IMR-90 (cell line): ENCODE measurements at regions not wholly inside any gene's neighbourhood (a gene's known extent, or its start where the extent isn't known, plus 50 kb on each side); places are given as distances from the start of the nearest gene placed in this dataset.

ENCODE experiments used
- ATAC-seq: fragments of 200-7000 bp; cut with Tn5 transposase; 2 replicates; pipeline ENCODE4 v1.9.1; 2020; ENCODE audit warnings: low read depth, mild to moderate bottlenecking, moderate library complexity
- BruUV-seq: library from RNA; stranded (reverse); fragments of 400-500 nt; replicated peaks from 2 replicates; lab custom pipeline; 2021; lab: Mats Ljungman, UMichigan
- CTCF ChIA-PET: fragments of 300-600 bp; formaldehyde crosslinking; extraction: SDS; loops from one replicate; lab custom pipeline; 2021; ENCODE audit warnings: antibody characterized with exemption; lab: Yijun Ruan, JAX
- POLR2A ChIA-PET: fragments of 300-600 bp; sonication (Branson Sonifier 250); formaldehyde crosslinking; loops from one replicate; lab custom pipeline; 2022; ENCODE audit warnings: antibody characterized with exemption; ENCODE audit not compliant: unreplicated experiment; lab: Charles Lee
- DNase-seq: peaks from one replicate; pipeline ENCODE4 v3.0.0; 2013
- H2AFZ ChIP-seq: replicated peaks from 2 replicates; pipeline ENCODE3; 2013; ENCODE audit warnings: low read length, mild to moderate bottlenecking; ENCODE audit not compliant: poor library complexity
- H2AK5ac ChIP-seq: 2 replicates; pipeline ENCODE4 v1.6.1; 2013; ENCODE audit warnings: low read depth, low read length, inconsistent platforms
- H2AK9ac ChIP-seq: replicated peaks from 2 replicates; pipeline ENCODE3; 2013; ENCODE audit warnings: mild to moderate bottlenecking, low read depth, low read length, moderate library complexity; ENCODE audit not compliant: poor library complexity
- H2BK120ac ChIP-seq: 2 replicates; pipeline ENCODE4 v1.6.1; 2013; ENCODE audit warnings: low read depth, low read length, inconsistent platforms
- H2BK15ac ChIP-seq: 3 replicates; pipeline ENCODE4 v1.6.1; 2013; ENCODE audit warnings: low read depth, low read length, inconsistent platforms
- H2BK20ac ChIP-seq: 2 replicates; pipeline ENCODE4 v1.6.1; 2013; ENCODE audit warnings: low read depth, mild to moderate bottlenecking, inconsistent platforms, low read length, moderate library complexity
- H2BK5ac ChIP-seq: 2 replicates; pipeline ENCODE4 v1.6.1; 2013; ENCODE audit warnings: mild to moderate bottlenecking, low read depth, low read length, inconsistent platforms; ENCODE audit not compliant: poor library complexity, severe bottlenecking
- H3K14ac ChIP-seq: replicated peaks from 2 replicates; pipeline ENCODE4 v1.6.1; 2013; ENCODE audit warnings: low read depth, low read length, inconsistent platforms
- H3K18ac ChIP-seq: 2 replicates; pipeline ENCODE4 v1.6.1; 2013; ENCODE audit warnings: low read depth, low read length, control low read depth
- H3K23ac ChIP-seq: 2 replicates; pipeline ENCODE4 v1.6.1; 2013; ENCODE audit warnings: low read depth, low read length, inconsistent platforms
- H3K27ac ChIP-seq: 2 replicates; pipeline ENCODE4 v1.5.1; 2013; ENCODE audit warnings: mild to moderate bottlenecking, control low read depth, low read length; ENCODE audit not compliant: insufficient read depth
- H3K27me3 ChIP-seq: 2 replicates; pipeline ENCODE4 v1.6.1; 2013; ENCODE audit warnings: low read length; ENCODE audit not compliant: control insufficient read depth, insufficient read depth
- H3K36me3 ChIP-seq: 2 replicates; pipeline ENCODE4 v1.6.1; 2013; ENCODE audit warnings: low read length, mixed read lengths; ENCODE audit not compliant: control insufficient read depth, insufficient read depth
- H3K4ac ChIP-seq: 2 replicates; pipeline ENCODE4 v1.6.1; 2013; ENCODE audit warnings: low read depth, low read length, inconsistent platforms
- H3K4me1 ChIP-seq: 2 replicates; pipeline ENCODE4 v1.6.1; 2013; ENCODE audit warnings: low read length, mixed read lengths; ENCODE audit not compliant: control insufficient read depth, insufficient read depth
- H3K4me2 ChIP-seq: 2 replicates; pipeline ENCODE4 v1.6.1; 2013; ENCODE audit warnings: low read depth, mild to moderate bottlenecking, control low read depth, low read length, moderate library complexity
- H3K4me3 ChIP-seq: 2 replicates; pipeline ENCODE4 v1.5.1; 2013; ENCODE audit warnings: low read depth, mild to moderate bottlenecking, control low read depth, low read length, moderate library complexity; ENCODE audit not compliant: insufficient read depth
- H3K56ac ChIP-seq: 2 replicates; pipeline ENCODE4 v1.6.1; 2013; ENCODE audit warnings: low read length, inconsistent platforms; ENCODE audit not compliant: insufficient read depth; ENCODE audit errors: extremely low read depth
- H3K79me1 ChIP-seq, 2 experiments: 2 replicates each; pipeline ENCODE4 v1.6.1; 2013; ENCODE audit warnings: low read length in 2 of 2, inconsistent platforms in 1 of 2, low read depth in 1 of 2
- H3K9ac ChIP-seq: 2 replicates; pipeline ENCODE4 v1.6.1; 2013; ENCODE audit warnings: low read depth, low read length, control low read depth
- H3K9me1 ChIP-seq: 2 replicates; pipeline ENCODE4 v1.6.1; 2013; ENCODE audit warnings: low read length, inconsistent platforms; ENCODE audit not compliant: insufficient read depth
- H3K9me3 ChIP-seq: 2 replicates; pipeline ENCODE4 v1.6.1; 2013; ENCODE audit warnings: low read length; ENCODE audit not compliant: control insufficient read depth, insufficient read depth
- H4K20me1 ChIP-seq: 2 replicates; pipeline ENCODE4 v1.6.1; 2013; ENCODE audit warnings: low read length, inconsistent platforms; ENCODE audit not compliant: insufficient read depth
- H4K5ac ChIP-seq: 2 replicates; pipeline ENCODE4 v1.6.1; 2013; ENCODE audit warnings: mild to moderate bottlenecking, low read depth, low read length, control low read depth
- H4K8ac ChIP-seq, 2 experiments: 2 replicates each; pipeline ENCODE4 v1.6.1; 2013; ENCODE audit warnings: low read depth in 2 of 2, low read length in 2 of 2, control low read depth in 1 of 2, inconsistent platforms in 1 of 2
- H4K91ac ChIP-seq: 2 replicates; pipeline ENCODE4 v1.6.1; 2013; ENCODE audit warnings: low read depth, low read length, inconsistent platforms; ENCODE audit not compliant: insufficient read depth
- CEBPB ChIP-seq: IDR thresholded peaks from 2 replicates; pipeline ENCODE4 v1.6.1; 2012; ENCODE audit warnings: low read depth, low read length, improper control_type of control experiment
- CHD1 ChIP-seq: IDR thresholded peaks from 2 replicates; pipeline ENCODE4 v1.6.1; 2012; ENCODE audit warnings: low read depth, low read length, improper control_type of control experiment
- MXI1 ChIP-seq: IDR thresholded peaks from 2 replicates; pipeline ENCODE4 v1.6.1; 2012; ENCODE audit warnings: low read depth, mild to moderate bottlenecking, low read length, moderate library complexity, borderline replicate concordance
- RCOR1 ChIP-seq: IDR thresholded peaks from 2 replicates; pipeline ENCODE4 v1.6.1; 2012; ENCODE audit warnings: mild to moderate bottlenecking, low read length, improper control_type of control experiment; ENCODE audit not compliant: insufficient replicate concordance
- RFX5 ChIP-seq: IDR thresholded peaks from 2 replicates; pipeline ENCODE4 v1.8.0; 2012; ENCODE audit warnings: low read depth, mild to moderate bottlenecking, low read length, moderate library complexity
- SMC3 ChIP-seq: fragments of 150-350 bp; IDR thresholded peaks from 2 replicates; pipeline ENCODE4 v1.6.1; 2016; ENCODE audit warnings: low read depth, mild to moderate bottlenecking, antibody characterized with exemption, low read length, moderate library complexity
- WGBS, 2 experiments: methylation state at CpG; one replicate each; pipeline versions ENCODE4 v1.1.5 to v1.1.7; 2013; ENCODE audit warnings: missing lambda C conversion rate in 2 of 2; ENCODE audit not compliant: insufficient read length in 1 of 2; ENCODE audit errors: extremely low coverage in 2 of 2; 5-methylcytosine and 5-hydroxymethylcytosine counted together
- dilution Hi-C: fragments of 300-500 bp; cut with HindIII; formaldehyde crosslinking; loops from one replicate; pipeline ENCODE4 v1.14.3; 2018; ENCODE audit warnings: low sequenced_read_pairs; ENCODE audit not compliant: unreplicated experiment
- in situ Hi-C: fragments of 300-500 bp; cut with MboI; formaldehyde crosslinking; loops from 3 replicates; pipeline ENCODE4 v1.14.3; 2019; ENCODE audit warnings: low sequenced_read_pairs, inconsistent platforms, mixed read lengths
- intact Hi-C: fragments of 100-400 bp; cut with micrococcal nuclease; formaldehyde crosslinking; loops from 2 replicates; pipeline ENCODE4 v1.10.0; 2022
- TF ChIP-seq, protein P1 (sequence below): conservative IDR thresholded peaks from 2 replicates; pipeline ENCODE4 v1.5.1; 2012; ENCODE audit warnings: mild to moderate bottlenecking, low read depth, low read length, improper control_type of control experiment

- no peak overlapping the region for H3K23ac ChIP-seq
- H3K14ac ChIP-seq = no peak overlapping the region
- no peaks in the 10 kb centered on the region for H3K79me1 ChIP-seq
- no peak overlapping the region for H2AK9ac ChIP-seq
- POLR2A ChIA-PET = no interaction called here
- H4K20me1 ChIP-seq = no peaks in the 10 kb centered on the region
- H4K5ac ChIP-seq = no peak overlapping the region
- H2AK5ac ChIP-seq = no peak overlapping the region
- no peak overlapping the region for H3K4me2 ChIP-seq
- H2BK20ac ChIP-seq = no peak overlapping the region
- no peak overlapping the region for H2AFZ ChIP-seq
- in situ Hi-C loops = no loop called here
- TF ChIP-seq CHD1 = no peak
- TF ChIP-seq CEBPB = no peak
- TF ChIP-seq, protein P1, sequence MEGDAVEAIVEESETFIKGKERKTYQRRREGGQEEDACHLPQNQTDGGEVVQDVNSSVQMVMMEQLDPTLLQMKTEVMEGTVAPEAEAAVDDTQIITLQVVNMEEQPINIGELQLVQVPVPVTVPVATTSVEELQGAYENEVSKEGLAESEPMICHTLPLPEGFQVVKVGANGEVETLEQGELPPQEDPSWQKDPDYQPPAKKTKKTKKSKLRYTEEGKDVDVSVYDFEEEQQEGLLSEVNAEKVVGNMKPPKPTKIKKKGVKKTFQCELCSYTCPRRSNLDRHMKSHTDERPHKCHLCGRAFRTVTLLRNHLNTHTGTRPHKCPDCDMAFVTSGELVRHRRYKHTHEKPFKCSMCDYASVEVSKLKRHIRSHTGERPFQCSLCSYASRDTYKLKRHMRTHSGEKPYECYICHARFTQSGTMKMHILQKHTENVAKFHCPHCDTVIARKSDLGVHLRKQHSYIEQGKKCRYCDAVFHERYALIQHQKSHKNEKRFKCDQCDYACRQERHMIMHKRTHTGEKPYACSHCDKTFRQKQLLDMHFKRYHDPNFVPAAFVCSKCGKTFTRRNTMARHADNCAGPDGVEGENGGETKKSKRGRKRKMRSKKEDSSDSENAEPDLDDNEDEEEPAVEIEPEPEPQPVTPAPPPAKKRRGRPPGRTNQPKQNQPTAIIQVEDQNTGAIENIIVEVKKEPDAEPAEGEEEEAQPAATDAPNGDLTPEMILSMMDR = no peak
- no peak for TF ChIP-seq RCOR1
- TF ChIP-seq MXI1 = no peak
- no peak for TF ChIP-seq SMC3
- no peak for TF ChIP-seq RFX5
- no peak overlapping the region for H3K27ac ChIP-seq
- H3K9me3 ChIP-seq = no peaks in the 10 kb centered on the region
- no CpG with 5 or more reads among the region's 2 CpGs for whole genome bisulfite sequencing, 2 experiments
- H3K4me1 ChIP-seq = no peaks in the 10 kb centered on the region
- H3K18ac ChIP-seq = no peak overlapping the region
- H3K9me1 ChIP-seq = no peaks in the 10 kb centered on the region
- DNase-seq (no peak), ATAC-seq (no peak)
- H2BK120ac ChIP-seq = no peak overlapping the region
- intact Hi-C loops = no loop called here
- dilution Hi-C loops = no loop called here
- H4K91ac ChIP-seq = no peak overlapping the region
- H3K27me3 ChIP-seq = no peaks in the 10 kb centered on the region
- H2BK5ac ChIP-seq = no peak overlapping the region
- H3K36me3 ChIP-seq = no peaks in the 10 kb centered on the region
- no peak overlapping the region for H4K8ac ChIP-seq
- H2BK15ac ChIP-seq = no peak overlapping the region
- CTCF ChIA-PET = no interaction called here
- no peak overlapping the region for H3K56ac ChIP-seq
- H3K4ac ChIP-seq = no peak overlapping the region
- no TSS peak for BruUV-seq
- no peak overlapping the region for H3K9ac ChIP-seq
- H3K4me3 ChIP-seq = no peak overlapping the region
These were observed 270.9 kb downstream of the ALX1 start for GRCh38 chr12:85550924-85551323.
